ENCODE measurements at regions not wholly inside any gene's neighbourhood (a gene's known extent, or its start where the extent isn't known, plus 50 kb on each side); places are given as distances from the start of the nearest gene placed in this dataset.

DNA sequence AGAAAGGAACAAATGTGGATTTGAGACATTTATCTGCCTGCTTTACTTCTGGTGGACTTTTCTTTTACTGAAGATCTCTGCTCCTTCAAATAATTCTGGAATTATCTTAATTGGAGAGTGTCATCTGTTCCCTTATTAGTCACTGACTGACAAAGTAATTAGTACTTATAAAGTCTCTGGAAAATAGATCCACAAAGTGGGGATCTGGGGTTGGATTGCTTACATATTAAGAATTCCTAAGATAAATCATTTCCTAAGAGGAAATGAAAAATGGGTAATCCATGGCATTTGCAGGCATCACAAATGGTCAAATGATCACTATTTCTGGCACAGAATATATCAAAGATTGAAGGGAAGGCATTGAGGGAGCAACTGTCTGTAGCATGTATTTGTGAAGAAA lies 137.4 kb upstream of the SLITRK5 start:
- TF ChIP-seq TAF1 (IDR thresholded peaks at IDR 0.05; ENCODE audit: borderline replicate concordance, insufficient read depth, low read length) (no peak), POLR2AphosphoS5 (IDR thresholded peaks at IDR 0.05; ENCODE audit: low read depth, low read length) (no peak), FOXP2 (optimal IDR thresholded peaks at IDR 0.05; ENCODE audit: borderline replicate concordance, extremely low read depth, extremely low read length, insufficient read depth) (no peak), SIN3A (IDR thresholded peaks at IDR 0.05; ENCODE audit: borderline replicate concordance, insufficient read depth, low read length) (no peak)
- TF ChIP-seq, protein P1, sequence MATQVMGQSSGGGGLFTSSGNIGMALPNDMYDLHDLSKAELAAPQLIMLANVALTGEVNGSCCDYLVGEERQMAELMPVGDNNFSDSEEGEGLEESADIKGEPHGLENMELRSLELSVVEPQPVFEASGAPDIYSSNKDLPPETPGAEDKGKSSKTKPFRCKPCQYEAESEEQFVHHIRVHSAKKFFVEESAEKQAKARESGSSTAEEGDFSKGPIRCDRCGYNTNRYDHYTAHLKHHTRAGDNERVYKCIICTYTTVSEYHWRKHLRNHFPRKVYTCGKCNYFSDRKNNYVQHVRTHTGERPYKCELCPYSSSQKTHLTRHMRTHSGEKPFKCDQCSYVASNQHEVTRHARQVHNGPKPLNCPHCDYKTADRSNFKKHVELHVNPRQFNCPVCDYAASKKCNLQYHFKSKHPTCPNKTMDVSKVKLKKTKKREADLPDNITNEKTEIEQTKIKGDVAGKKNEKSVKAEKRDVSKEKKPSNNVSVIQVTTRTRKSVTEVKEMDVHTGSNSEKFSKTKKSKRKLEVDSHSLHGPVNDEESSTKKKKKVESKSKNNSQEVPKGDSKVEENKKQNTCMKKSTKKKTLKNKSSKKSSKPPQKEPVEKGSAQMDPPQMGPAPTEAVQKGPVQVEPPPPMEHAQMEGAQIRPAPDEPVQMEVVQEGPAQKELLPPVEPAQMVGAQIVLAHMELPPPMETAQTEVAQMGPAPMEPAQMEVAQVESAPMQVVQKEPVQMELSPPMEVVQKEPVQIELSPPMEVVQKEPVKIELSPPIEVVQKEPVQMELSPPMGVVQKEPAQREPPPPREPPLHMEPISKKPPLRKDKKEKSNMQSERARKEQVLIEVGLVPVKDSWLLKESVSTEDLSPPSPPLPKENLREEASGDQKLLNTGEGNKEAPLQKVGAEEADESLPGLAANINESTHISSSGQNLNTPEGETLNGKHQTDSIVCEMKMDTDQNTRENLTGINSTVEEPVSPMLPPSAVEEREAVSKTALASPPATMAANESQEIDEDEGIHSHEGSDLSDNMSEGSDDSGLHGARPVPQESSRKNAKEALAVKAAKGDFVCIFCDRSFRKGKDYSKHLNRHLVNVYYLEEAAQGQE (IDR thresholded peaks at IDR 0.05; ENCODE audit: insufficient read depth in 1 of 2, low read depth in 2 of 2, low read length in 2 of 2): no peak

DNA sequence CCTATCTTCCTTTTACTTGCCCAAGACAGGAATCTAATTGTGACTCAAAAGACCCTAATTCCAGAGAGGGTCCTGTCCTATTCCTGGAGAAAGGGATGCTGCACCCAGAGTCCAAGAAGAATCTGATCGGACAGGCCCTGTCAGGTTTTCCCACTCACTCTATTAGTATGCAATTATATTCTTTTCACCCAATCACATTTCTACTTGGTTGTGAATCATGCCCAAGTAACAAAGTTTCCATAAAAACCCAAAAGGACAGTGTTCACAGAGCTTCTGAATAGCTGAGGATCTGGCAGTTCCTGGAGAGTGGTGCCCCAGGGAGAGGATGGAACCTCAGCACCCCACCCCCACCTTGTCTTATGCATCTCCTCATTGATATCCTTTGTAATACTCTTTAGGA lies 135.3 kb upstream of the SLITRK5 start:
- TF ChIP-seq TAF1 (IDR thresholded peaks at IDR 0.05; ENCODE audit: borderline replicate concordance, insufficient read depth, low read length): no peak
- no peak for TF ChIP-seq FOXP2 (optimal IDR thresholded peaks at IDR 0.05; ENCODE audit: borderline replicate concordance, extremely low read depth, extremely low read length, insufficient read depth)
- no peak for TF ChIP-seq POLR2AphosphoS5 (IDR thresholded peaks at IDR 0.05; ENCODE audit: low read depth, low read length)
- TF ChIP-seq, protein P1 (IDR thresholded peaks at IDR 0.05; ENCODE audit: insufficient read depth in 1 of 2, low read depth in 2 of 2, low read length in 2 of 2): no peak
- TF ChIP-seq SIN3A (IDR thresholded peaks at IDR 0.05; ENCODE audit: borderline replicate concordance, insufficient read depth, low read length): no peak

DNA sequence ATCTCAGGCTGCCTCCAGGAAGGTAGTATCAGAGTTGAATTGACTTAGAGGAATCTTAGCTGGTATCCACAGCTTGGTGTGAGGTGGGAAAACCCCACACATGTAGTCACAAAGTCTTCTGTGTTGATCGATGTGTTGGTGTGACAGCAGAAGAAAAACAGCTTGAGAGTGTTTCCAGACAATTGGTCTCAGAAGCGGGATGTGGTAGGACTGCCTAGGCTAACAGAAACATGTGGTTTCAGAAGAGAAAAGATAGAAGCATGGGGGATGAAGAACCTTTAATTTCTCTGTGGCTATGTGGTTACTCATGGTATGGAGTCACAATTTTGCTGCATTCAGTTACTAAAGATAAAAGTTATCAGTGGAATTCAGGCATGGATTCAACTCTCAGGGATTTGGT lies 134.7 kb upstream of the SLITRK5 start:
- TF ChIP-seq, protein P1 (IDR thresholded peaks at IDR 0.05; ENCODE audit: insufficient read depth in 1 of 2, low read depth in 2 of 2, low read length in 2 of 2): no peak
- TF ChIP-seq FOXP2 (optimal IDR thresholded peaks at IDR 0.05; ENCODE audit: borderline replicate concordance, extremely low read depth, extremely low read length, insufficient read depth) (no peak), SIN3A (IDR thresholded peaks at IDR 0.05; ENCODE audit: borderline replicate concordance, insufficient read depth, low read length) (no peak), POLR2AphosphoS5 (IDR thresholded peaks at IDR 0.05; ENCODE audit: low read depth, low read length) (no peak), TAF1 (IDR thresholded peaks at IDR 0.05; ENCODE audit: borderline replicate concordance, insufficient read depth, low read length) (no peak)

DNA sequence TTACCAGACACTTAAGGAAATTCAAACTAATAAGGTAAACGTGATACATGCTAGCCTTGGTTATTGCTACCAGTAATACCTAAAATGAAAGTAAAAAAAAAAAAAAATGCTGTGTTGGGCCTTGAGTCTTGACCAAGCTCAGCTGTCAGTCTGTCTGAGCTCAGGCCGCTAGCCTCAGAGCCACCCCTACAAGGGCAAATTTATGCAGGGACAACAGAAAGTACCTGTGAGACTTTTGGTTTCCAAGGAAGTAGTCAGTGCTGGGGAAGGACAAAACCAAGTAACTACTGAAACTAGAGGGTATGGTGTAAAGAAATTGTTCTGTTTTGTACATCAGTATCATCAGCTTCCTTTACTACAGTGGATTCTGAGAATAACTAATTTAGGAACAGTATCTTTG lies 134.3 kb upstream of the SLITRK5 start:
- TF ChIP-seq TAF1 (IDR thresholded peaks at IDR 0.05; ENCODE audit: borderline replicate concordance, insufficient read depth, low read length): no peak
- TF ChIP-seq, protein P1 (IDR thresholded peaks at IDR 0.05; ENCODE audit: insufficient read depth in 1 of 2, low read depth in 2 of 2, low read length in 2 of 2): no peak
- TF ChIP-seq FOXP2 (optimal IDR thresholded peaks at IDR 0.05; ENCODE audit: borderline replicate concordance, extremely low read depth, extremely low read length, insufficient read depth): no peak
- TF ChIP-seq SIN3A (IDR thresholded peaks at IDR 0.05; ENCODE audit: borderline replicate concordance, insufficient read depth, low read length): no peak
- no peak for TF ChIP-seq POLR2AphosphoS5 (IDR thresholded peaks at IDR 0.05; ENCODE audit: low read depth, low read length)

DNA sequence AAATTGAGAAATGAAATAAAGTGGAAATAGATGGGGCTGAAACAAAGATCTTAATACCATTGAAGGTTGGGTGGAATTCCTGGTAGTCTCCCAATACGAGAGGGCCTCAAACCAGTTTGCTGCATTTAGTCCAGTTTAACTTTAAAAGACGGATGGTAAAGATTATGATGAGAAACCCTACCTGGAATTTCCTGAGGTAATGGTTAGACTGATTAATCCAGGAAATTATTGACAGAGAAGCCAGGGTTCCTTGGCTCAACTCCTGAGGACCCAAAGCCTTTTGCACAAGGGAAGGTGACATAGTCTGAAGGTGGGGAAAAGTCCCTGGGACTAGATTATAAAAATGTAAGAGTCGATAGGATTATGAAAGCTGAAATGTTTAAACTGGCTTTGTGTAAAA lies 133.2 kb upstream of the SLITRK5 start:
- TF ChIP-seq POLR2AphosphoS5 (IDR thresholded peaks at IDR 0.05; ENCODE audit: low read depth, low read length): no peak
- TF ChIP-seq TAF1 (IDR thresholded peaks at IDR 0.05; ENCODE audit: borderline replicate concordance, insufficient read depth, low read length): no peak
- TF ChIP-seq FOXP2 (optimal IDR thresholded peaks at IDR 0.05; ENCODE audit: borderline replicate concordance, extremely low read depth, extremely low read length, insufficient read depth): no peak
- TF ChIP-seq, protein P1 (IDR thresholded peaks at IDR 0.05; ENCODE audit: insufficient read depth in 1 of 2, low read depth in 2 of 2, low read length in 2 of 2): no peak
- TF ChIP-seq SIN3A (IDR thresholded peaks at IDR 0.05; ENCODE audit: borderline replicate concordance, insufficient read depth, low read length): no peak
